OCI-M1 (cell line): ENCODE measurements at regions not wholly inside any gene's neighbourhood (a gene's known extent, or its start where the extent isn't known, plus 50 kb on each side); places are given as distances from the start of the nearest gene placed in this dataset.

Experiments used
- DNase-seq: peaks from one replicate; lab custom pipeline; 2025; lab: John Stamatoyannopoulos, UW

DNA sequence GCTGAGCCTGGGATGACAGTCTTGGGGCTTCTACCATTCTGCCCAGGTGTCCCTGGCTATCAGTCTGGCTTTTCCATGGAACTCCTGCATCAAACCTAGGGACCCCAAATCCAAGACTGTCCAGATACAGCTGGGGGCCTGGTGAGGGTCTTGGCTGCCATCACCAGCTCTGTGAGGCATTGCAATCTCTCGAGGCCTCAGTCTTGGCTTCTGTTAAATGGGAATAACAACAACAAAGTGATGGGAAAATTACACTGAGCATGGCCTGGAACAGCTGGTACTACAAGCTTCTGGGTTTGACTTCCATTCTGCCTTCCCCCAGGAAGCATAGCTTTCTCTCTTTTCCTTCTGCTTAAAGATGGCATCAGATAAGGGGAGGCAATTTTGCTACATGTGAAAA, 50.0 kb upstream of the LCTL start:
- no peak for DNase-seq

DNA sequence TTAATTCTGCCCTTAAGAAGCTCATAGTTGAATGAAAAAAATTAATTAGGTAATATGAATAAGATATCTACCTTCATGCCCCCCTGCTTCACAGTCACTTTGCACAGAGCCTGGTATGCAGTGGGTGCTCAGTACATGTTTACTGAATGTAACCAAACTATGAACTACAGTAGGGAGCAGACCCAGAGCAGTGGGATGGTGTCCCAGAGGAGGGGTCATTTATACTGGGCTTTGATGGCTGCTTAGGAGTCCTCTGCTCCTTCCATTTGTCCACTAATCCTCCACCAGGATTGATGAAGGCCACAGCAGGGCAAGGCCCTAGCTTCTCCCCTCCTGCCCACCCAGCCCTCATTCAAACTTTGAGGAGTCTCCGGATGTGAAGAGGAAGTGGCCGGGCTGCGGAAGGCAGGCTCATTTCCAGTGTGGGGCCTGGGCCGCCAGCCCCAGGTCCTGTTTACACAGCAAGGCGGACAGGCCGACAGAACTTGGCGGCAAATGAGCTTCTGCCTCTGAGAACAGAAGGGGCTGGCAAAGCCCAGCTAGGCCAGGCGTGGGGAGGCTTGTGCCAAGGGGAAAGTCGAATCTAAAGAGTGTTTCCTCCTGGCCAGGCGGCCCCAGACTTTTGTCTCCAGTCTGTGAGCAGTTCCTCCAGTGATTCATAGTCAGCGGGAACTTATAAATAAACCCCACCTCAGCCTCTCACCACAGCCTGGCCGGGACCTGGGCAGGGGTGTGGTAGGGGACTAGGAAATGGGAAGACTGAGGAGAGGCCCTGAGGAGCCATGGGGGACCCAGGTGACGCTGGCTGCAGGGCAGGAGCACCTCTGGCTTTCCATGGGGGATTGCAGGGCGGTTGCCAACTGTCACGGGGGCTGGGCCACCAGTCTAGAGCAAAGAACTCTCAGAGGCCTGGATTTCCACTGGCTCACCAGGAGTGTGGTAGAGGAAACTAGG, 51.6 kb upstream of the LCTL start:
- DNase-seq = no peak

DNA sequence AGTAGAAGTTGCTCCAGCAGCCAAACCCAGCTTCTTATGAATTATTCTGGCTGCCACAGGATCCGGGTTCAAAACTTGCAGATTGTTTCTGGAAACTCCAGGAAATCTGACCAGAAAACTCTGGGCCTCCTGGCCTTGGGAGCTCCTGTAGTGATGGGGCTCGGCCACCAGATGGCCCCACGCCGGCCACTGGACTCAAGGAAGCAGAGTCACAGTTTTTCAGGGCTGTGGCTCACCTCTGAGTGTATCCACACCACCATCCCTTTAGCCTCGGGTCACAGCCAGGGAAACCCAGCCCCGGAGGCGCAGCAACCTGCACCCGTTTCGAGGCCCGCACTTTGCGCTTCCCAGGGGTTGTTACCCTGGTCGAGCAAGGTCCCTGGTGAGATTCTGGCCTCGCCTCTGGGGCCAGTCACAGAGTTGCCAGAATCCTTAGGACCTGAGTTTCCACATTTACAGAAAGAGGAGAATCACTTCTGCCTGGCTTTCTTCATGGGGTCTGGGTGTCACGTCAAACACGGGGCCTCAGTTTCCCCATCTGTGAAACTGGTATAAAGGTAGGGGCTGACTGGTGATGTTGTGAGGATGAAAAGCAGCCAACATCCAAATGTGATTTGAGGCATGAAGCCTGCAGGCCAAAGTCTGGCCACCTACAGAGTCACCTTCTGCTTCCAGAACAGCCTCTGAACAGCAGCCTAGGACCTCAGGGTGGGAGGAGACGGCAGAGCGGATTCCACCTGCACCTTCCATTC, 53.5 kb upstream of the LCTL start:
- peak; percentile 92 for DNase-seq

DNA sequence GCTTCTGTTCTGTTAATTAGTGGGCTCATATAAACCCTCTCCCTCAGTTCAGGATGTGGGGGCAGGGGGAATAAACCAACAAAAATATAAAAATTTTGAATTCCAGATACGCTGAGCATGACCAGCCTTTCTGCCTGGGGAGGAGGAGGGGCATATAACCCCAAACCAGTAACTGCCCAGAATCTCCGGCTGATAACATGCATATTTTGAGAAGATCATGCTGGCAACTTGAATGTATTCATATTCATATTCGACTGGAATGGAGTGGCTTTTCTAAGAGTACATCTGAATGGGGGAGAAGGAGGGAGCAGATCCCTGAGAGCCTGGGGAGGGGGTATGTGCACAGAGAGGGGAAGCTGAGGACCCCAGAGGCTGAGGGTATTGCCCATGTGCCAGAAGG, 54.5 kb upstream of the LCTL start:
- DNase-seq = peak; percentile 86

DNA sequence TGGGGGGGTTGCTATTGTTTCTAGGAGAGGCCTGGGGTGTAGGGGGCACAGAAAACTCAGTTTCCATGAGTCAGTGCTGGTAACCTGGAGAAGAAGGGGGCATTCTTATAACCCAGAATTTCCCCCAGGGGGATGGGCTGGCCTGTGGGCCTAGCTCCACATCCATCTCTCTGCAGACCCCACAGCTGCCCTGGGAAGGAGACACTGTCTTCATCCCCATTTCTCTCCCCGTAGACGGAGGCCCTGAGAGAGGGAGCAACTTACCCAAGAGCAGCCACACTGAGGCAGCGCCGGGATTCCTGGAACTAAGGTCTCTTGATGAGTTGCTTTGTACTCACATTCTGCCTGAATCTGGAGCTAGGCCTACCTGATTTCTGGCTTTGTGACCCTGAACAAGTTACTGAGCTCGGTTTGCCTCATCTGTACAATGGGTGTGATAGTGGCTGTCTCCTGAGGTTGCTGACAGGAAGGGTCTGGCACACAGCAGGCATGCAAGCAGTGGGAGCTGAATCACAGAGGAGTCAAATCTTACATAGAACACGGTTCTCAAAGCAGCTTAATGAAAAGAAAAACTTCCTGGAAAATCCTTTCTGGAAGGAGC, 55.0 kb upstream of the LCTL start:
- no peak for DNase-seq

DNA sequence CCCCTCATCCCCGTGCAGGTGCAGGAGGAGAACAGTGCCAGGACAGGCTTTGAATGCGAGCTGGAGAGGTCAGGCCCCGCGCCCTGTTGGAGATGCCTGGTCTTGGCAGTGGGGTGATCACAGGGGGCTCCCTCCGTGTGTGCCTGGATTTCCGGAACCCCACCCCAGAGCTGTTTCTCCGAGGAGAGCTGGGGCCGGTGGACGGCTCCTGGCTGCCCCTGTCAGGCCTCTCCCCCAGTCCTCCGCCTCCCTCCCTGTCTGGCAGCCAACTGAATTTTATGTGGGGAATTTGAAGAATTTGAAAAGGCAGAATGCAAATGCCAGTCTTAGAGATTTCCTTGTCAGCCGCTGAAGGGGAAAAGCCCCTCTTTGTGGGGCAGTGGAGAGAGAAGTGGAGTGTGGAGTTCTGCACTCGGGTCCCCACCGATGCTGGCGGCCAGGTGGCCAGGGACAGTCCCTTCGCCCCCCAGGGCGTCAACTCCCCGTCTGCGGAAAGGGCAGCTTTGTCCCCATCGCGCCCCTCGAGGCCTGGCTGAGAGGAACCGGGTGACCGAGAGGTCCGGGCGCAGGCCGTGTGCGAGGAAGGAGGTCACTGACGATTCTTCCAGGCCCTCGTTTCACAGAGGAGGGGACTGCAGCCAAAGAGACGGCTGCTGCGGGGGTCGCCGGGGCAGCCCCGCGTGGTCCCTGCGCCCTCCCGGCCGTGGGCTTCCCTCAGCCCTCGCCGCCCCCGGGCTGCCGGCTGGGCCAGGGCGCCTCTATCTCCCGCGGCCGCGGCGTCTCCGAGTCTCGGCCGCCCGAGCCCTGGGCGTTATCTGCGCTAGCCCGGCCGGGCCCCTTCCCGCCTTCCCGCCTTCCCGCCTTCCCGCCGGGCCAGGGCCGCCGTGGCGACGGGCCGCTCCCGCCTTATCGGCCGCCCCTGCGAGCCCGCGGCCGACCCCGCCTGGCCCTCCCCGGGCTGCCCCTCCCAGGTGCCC, 56.0 kb upstream of the LCTL start:
- peak; percentile 68 for DNase-seq

DNA sequence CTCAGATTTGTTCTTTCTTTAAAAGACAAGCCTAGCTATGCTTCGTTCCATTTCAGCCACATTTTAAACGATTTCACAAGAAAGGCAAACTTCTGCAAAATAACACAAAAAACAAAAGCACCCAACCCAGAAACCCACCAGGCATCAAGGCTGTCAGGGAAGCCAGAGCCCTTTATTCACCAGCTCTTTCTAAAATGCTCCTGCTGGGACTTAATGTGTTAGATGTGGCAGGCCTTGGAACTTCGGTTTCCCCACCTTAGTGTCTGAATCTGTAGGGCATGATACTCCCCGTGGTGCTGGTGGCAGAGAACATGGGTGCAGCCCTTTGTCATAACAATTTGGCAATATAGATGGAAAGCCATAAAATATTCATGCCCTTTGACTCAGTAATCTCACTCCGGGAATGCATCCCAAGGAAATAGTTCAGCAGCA, 56.8 kb upstream of the LCTL start:
- DNase-seq = peak; percentile 64

DNA sequence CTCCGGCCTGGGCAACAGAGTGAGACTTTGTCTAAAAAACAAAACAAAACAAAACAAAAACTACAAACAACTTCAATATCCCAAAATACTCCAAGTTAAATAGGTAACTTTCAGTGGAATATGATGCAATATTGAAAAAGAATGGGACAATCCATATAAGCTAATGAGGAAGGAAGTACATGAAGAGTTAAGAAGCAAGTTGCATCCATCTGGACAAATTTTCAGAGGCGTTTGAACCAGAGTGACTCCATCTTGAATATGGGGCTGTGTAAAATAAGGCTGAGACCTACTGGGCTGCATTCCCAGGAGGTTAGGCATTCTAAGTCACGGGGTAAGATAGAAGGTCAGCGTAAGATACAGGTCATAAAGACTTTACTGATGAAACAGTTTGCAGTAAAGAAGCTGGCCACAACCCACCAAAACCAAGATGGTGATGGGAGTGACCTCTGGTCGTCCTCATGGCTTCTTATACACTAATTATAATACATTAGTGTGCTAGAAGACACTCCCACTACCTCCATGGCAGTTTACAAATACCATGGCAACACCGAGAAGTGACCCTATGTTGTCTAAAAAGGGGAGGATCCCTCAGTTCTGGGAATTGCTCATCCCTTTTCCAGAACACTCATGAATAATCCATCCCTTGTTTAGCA, 58.1 kb upstream of the LCTL start:
- peak; percentile 92 for DNase-seq

DNA sequence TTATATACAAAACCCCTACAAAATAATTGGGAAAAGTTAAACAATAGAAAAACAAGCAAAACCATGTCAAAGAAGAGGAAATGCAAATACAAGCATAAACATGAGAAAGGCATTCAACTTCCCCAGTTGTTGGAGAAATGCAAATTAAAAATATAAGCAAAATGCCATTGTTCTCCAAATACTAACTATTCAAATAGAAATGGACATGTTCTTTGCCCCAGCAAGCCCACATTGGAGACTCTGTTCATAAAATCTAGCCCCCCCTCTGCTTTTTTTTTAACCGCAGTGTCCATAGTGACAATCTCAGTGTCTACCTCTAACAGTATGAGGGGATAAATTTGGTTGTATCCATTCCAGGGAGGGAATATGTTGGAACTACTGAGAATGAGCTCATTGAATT, 59.7 kb upstream of the LCTL start:
- DNase-seq = peak; percentile 54

DNA sequence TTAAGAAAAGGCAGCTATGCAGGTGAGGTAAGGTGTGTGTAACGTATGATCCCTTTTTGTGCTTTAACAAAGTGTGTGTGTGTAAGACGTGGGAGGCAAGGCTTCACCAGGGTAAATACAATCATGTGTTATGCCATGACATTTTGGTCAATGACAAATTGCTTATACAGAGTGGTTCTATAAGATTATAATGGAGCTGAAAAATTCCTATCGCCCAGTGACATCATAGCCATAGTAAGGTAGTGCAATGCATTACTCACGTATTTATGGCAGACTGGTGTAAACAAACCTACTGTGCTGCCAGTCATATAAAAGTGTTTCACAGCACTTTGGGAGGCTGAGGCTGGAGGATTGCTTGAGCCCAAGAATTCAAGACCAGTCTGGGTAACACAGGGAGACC, 60.2 kb upstream of the LCTL start:
- no peak for DNase-seq

DNA sequence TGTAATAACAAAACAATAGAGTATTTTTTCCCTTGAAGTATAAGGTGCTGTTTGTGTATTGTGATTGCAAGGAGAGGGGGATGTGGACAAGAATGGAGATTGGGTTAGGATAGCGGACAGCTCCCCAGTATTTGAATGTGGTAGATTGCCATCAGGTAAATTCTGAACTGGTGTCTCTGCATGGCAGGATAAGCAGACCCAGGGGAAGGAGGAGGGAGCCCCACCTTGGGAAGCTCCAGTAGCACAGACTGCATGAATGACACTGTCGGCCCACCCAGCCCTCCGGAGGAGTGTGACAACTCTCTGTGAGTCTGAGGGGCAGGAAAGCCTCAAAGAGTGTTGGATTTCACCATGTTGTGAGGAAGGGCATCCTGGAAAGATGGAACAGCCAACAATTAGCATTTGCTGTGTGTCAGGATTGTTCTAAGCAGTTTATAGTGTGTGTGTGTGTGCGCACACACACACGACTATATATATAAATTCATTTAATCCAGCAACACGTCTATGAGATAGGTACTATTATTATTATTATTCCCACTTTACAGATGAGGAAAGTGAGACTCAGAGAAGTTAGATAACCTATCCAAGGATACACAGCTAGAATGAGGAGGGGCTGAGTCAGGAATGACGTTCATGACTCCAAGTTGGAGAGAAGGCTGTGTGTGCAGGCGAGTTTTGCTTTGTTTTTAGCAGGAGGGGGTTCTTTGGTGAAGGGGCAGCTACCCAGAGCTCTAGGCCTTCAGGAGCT, 63.4 kb upstream of the LCTL start:
- DNase-seq = peak; percentile 62

DNA sequence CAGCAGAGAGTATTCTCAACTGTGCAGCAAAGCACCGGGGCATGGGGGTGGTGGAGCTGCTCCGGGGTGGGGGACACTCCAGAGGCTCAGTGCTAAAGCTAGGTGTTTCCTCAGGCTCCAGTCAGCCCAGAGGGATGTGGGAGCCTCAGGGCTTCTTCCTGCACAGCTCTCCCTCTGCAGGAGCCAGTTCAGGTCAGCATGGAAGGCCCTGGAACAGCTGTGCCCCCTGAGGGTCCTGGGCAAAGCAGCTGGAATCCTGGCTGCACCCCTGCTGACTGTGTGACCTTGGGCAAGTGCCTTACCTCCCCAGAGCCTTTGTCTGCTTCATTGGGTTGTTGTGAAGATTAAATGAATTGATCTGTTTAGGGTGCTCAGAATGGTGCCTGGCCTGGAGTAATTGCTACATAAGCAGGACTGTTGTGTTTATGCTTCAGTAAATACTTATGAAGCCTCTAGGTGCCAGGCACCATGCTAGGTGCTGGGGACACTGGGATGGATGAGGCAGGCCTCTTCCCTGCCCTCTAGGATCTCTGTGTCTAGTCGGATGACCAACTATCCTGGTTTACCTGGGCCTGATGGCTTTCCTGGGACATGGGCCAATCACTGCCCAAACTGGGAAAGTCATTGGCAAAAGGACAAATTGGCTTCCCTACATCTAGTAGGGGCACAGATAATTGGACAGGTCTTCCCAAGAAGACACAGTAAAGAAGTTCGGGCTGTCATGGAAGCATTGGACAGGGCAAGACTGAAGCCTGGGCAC, 64.2 kb upstream of the LCTL start:
- DNase-seq = no peak

DNA sequence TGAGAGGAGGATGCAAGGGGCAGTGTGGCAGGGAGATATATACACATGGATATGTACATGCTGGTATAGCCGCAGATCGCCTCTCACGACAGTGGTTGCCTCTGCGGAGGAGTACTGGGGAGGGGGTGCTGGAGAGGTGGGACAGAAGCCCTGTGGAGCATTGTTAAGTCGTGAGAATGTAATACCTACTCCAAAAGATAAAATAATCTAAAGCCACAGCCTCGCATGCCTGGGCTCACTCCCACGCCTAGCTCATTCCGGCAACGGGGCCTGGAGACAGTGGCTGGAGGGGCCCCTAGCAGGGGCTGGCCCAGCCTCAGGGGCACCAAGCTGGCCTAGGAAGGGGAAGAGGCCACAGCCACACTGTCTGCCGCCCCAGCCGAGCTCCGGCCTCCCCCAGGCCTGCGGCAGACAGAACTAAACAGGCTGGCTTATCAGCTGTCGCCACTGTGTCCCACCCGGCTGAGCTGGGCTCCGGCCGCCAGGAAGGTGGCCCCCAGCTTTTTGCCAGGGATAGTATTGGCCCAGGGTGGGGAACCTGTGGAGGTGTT, 65.1 kb upstream of the LCTL start:
- peak; percentile 99 for DNase-seq

DNA sequence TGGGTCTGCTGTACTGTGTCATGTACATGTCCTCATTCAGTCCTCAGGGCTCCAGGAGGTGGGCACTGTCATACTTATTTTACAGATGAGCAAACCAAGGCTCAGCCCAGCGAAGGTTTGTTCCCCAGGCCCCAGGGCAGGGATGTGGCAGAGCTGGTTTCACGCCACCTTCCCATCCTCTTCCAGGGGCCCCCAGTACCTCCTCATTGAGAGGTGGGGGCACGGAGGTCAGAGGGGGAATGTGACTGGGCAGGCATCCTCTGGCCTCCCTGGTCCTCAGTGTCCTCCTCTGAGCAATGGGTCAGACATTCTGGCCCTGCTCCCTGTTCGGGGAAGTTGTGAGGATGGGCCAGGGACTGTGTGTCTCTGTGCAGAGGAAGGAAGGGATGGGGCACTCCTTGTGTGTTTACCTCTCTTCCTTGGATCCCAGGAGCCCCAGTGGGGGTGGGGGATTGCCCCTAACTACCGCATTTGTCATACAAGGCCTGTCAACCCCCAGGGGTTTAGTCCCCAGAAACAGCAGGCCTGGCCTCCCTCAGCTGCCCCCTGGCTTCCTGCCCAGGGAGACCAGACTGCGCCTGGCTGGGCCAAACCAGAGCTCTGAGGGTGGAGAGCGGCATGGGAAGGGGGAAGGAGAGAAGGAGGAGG, 65.9 kb upstream of the LCTL start:
- peak; percentile 68 for DNase-seq

DNA sequence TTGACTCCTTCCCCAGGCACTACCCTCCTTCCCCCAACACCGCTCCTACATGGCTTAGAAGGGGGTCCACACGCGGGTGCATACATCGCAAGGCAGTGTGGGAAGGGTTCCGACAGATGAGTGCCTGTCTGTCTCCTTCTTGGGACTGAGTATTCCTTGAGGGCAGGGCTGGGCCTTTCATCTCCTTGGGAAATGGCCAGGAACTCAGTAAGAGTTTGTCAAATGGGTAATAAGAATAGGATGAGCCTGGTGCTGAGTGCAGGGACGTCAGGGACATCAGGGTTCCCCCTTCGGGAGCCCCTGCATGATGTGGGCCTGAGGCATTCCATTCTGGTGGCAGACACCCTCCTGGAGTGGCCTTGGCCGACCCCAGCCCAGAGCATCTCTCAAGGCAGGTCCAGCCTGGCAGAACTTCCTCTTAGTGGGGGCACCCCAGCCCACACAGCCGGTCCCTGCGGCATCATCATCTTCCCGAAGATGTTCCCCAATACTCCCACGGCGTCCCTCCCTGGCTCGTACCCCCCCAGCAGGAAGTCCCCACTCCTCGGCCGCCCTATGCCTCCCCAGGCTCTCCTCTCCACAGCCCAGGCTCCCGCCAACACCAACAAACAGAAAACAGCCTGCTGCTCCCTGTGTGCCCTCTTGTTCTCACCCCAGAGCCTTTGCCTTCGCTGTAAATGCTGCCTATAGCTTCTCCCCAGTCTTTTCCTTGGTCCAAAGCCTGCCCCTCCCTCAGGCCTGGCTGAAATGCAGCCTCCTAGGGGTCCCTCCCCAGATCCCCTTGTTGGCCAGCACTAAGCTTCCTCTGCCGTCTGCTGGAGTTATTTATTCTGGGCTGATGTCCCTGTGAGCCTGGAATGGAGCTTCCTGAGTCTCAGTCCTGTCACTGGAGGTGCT, 67.5 kb upstream of the LCTL start:
- no peak for DNase-seq

DNA sequence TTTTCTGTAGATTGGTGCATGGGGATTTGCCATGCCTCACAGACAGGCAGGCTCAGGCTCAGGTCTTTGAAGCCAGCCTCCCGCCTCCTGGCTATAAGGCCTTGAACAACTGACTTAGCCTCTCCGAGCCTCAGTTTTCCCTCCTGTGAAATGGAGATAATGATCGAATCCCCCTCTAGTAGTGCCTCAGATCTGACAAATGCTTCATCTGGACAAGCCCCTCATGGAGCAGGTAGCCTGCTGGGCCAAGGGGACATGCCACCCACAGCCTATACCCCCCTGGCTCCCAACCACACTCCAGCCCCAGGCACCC, 68.1 kb upstream of the LCTL start:
- no peak for DNase-seq

DNA sequence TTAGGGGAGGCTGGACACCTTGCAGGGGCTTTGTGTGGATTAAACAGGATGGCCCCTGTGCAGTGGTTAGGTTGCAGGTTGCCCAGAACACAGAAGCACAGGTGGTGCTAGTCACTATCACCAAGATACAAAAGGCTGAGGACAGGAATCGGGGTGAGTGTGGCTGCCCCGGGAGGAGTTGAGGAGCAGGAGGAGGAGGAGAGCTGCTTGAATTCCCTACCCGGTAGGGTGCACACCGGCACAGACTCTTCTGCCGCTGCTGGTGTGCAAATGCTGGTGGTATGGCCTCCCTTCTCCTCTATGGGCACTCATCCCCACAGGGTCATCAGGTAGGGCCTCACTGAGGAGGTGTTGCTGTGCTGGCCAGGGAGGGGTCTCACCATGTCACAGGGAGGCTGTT, 67.5 kb upstream of the SMAD6 start:
- no peak for DNase-seq

DNA sequence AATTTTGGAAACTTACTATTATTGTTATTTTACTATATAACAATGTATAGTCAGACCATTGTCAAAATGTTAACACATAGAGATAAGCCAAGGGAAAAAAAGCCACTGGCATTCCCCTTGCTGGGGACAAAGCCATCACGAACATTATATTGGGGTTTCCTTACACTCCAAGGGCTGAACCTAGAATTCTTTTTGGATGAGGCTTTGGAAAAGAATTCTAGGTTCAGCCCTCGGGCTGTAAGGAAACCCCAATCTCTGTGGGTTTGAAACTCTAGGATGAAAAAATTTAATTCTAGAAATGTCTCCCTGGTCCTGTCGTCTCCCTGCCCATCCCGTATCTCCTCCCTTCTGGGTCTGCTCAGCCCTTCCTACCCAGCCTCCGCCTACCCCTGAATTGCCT, 67.0 kb upstream of the SMAD6 start:
- no peak for DNase-seq
